IMR-90 (cell line): ENCODE measurements at regions not wholly inside any gene's neighbourhood (a gene's known extent, or its start where the extent isn't known, plus 50 kb on each side); places are given as distances from the start of the nearest gene placed in this dataset.

Experiments used
- ATAC-seq: fragments of 200-7000 bp; cut with Tn5 transposase; 2 replicates; pipeline ENCODE4 v1.9.1; 2020; ENCODE audit warnings: low read depth, mild to moderate bottlenecking, moderate library complexity
- BruUV-seq: library from RNA; stranded (reverse); fragments of 400-500 nt; replicated peaks from 2 replicates; lab custom pipeline; 2021; lab: Mats Ljungman, UMichigan
- CTCF ChIA-PET: fragments of 300-600 bp; formaldehyde crosslinking; extraction: SDS; loops from one replicate; lab custom pipeline; 2021; ENCODE audit warnings: antibody characterized with exemption; lab: Yijun Ruan, JAX
- POLR2A ChIA-PET: fragments of 300-600 bp; sonication (Branson Sonifier 250); formaldehyde crosslinking; loops from one replicate; lab custom pipeline; 2022; ENCODE audit warnings: antibody characterized with exemption; ENCODE audit not compliant: unreplicated experiment; lab: Charles Lee
- DNase-seq: peaks from one replicate; pipeline ENCODE4 v3.0.0; 2013
- H2AFZ ChIP-seq: replicated peaks from 2 replicates; pipeline ENCODE3; 2013; ENCODE audit warnings: low read length, mild to moderate bottlenecking; ENCODE audit not compliant: poor library complexity
- H2AK5ac ChIP-seq: 2 replicates; pipeline ENCODE4 v1.6.1; 2013; ENCODE audit warnings: low read depth, low read length, inconsistent platforms
- H2AK9ac ChIP-seq: replicated peaks from 2 replicates; pipeline ENCODE3; 2013; ENCODE audit warnings: mild to moderate bottlenecking, low read depth, low read length, moderate library complexity; ENCODE audit not compliant: poor library complexity
- H2BK120ac ChIP-seq: 2 replicates; pipeline ENCODE4 v1.6.1; 2013; ENCODE audit warnings: low read depth, low read length, inconsistent platforms
- H2BK15ac ChIP-seq: 3 replicates; pipeline ENCODE4 v1.6.1; 2013; ENCODE audit warnings: low read depth, low read length, inconsistent platforms
- H2BK20ac ChIP-seq: 2 replicates; pipeline ENCODE4 v1.6.1; 2013; ENCODE audit warnings: low read depth, mild to moderate bottlenecking, inconsistent platforms, low read length, moderate library complexity
- H2BK5ac ChIP-seq: 2 replicates; pipeline ENCODE4 v1.6.1; 2013; ENCODE audit warnings: mild to moderate bottlenecking, low read depth, low read length, inconsistent platforms; ENCODE audit not compliant: poor library complexity, severe bottlenecking
- H3K14ac ChIP-seq: replicated peaks from 2 replicates; pipeline ENCODE4 v1.6.1; 2013; ENCODE audit warnings: low read depth, low read length, inconsistent platforms
- H3K18ac ChIP-seq: 2 replicates; pipeline ENCODE4 v1.6.1; 2013; ENCODE audit warnings: low read depth, low read length, control low read depth
- H3K23ac ChIP-seq: 2 replicates; pipeline ENCODE4 v1.6.1; 2013; ENCODE audit warnings: low read depth, low read length, inconsistent platforms
- H3K27ac ChIP-seq: 2 replicates; pipeline ENCODE4 v1.5.1; 2013; ENCODE audit warnings: mild to moderate bottlenecking, control low read depth, low read length; ENCODE audit not compliant: insufficient read depth
- H3K27me3 ChIP-seq: 2 replicates; pipeline ENCODE4 v1.6.1; 2013; ENCODE audit warnings: low read length; ENCODE audit not compliant: control insufficient read depth, insufficient read depth
- H3K36me3 ChIP-seq: 2 replicates; pipeline ENCODE4 v1.6.1; 2013; ENCODE audit warnings: low read length, mixed read lengths; ENCODE audit not compliant: control insufficient read depth, insufficient read depth
- H3K4ac ChIP-seq: 2 replicates; pipeline ENCODE4 v1.6.1; 2013; ENCODE audit warnings: low read depth, low read length, inconsistent platforms
- H3K4me1 ChIP-seq: 2 replicates; pipeline ENCODE4 v1.6.1; 2013; ENCODE audit warnings: low read length, mixed read lengths; ENCODE audit not compliant: control insufficient read depth, insufficient read depth
- H3K4me2 ChIP-seq: 2 replicates; pipeline ENCODE4 v1.6.1; 2013; ENCODE audit warnings: low read depth, mild to moderate bottlenecking, control low read depth, low read length, moderate library complexity
- H3K4me3 ChIP-seq: 2 replicates; pipeline ENCODE4 v1.5.1; 2013; ENCODE audit warnings: low read depth, mild to moderate bottlenecking, control low read depth, low read length, moderate library complexity; ENCODE audit not compliant: insufficient read depth
- H3K56ac ChIP-seq: 2 replicates; pipeline ENCODE4 v1.6.1; 2013; ENCODE audit warnings: low read length, inconsistent platforms; ENCODE audit not compliant: insufficient read depth; ENCODE audit errors: extremely low read depth
- H3K79me1 ChIP-seq, 2 experiments: 2 replicates each; pipeline ENCODE4 v1.6.1; 2013; ENCODE audit warnings: low read length in 2 of 2, inconsistent platforms in 1 of 2, low read depth in 1 of 2
- H3K9ac ChIP-seq: 2 replicates; pipeline ENCODE4 v1.6.1; 2013; ENCODE audit warnings: low read depth, low read length, control low read depth
- H3K9me1 ChIP-seq: 2 replicates; pipeline ENCODE4 v1.6.1; 2013; ENCODE audit warnings: low read length, inconsistent platforms; ENCODE audit not compliant: insufficient read depth
- H3K9me3 ChIP-seq: 2 replicates; pipeline ENCODE4 v1.6.1; 2013; ENCODE audit warnings: low read length; ENCODE audit not compliant: control insufficient read depth, insufficient read depth
- H4K20me1 ChIP-seq: 2 replicates; pipeline ENCODE4 v1.6.1; 2013; ENCODE audit warnings: low read length, inconsistent platforms; ENCODE audit not compliant: insufficient read depth
- H4K5ac ChIP-seq: 2 replicates; pipeline ENCODE4 v1.6.1; 2013; ENCODE audit warnings: mild to moderate bottlenecking, low read depth, low read length, control low read depth
- H4K8ac ChIP-seq, 2 experiments: 2 replicates each; pipeline ENCODE4 v1.6.1; 2013; ENCODE audit warnings: low read depth in 2 of 2, low read length in 2 of 2, control low read depth in 1 of 2, inconsistent platforms in 1 of 2
- H4K91ac ChIP-seq: 2 replicates; pipeline ENCODE4 v1.6.1; 2013; ENCODE audit warnings: low read depth, low read length, inconsistent platforms; ENCODE audit not compliant: insufficient read depth
- BHLHE40 ChIP-seq: fragments of 150-350 bp; IDR thresholded peaks from 2 replicates; pipeline ENCODE4 v1.6.1; 2016; ENCODE audit warnings: mild to moderate bottlenecking, low read depth, low read length
- CEBPB ChIP-seq: IDR thresholded peaks from 2 replicates; pipeline ENCODE4 v1.6.1; 2012; ENCODE audit warnings: low read depth, low read length, improper control_type of control experiment
- CHD1 ChIP-seq: IDR thresholded peaks from 2 replicates; pipeline ENCODE4 v1.6.1; 2012; ENCODE audit warnings: low read depth, low read length, improper control_type of control experiment
- ELK1 ChIP-seq: fragments of 150-350 bp; IDR thresholded peaks from 2 replicates; pipeline ENCODE4 v1.6.1; 2016; ENCODE audit warnings: low read depth, mild to moderate bottlenecking, low read length, moderate library complexity, borderline replicate concordance
- FOS ChIP-seq: fragments of 150-350 bp; IDR thresholded peaks from 2 replicates; pipeline ENCODE4 v1.6.1; 2016; ENCODE audit warnings: low read depth, low read length
- MAFK ChIP-seq: IDR thresholded peaks from 2 replicates; pipeline ENCODE4 v1.6.1; 2012; ENCODE audit warnings: low read depth, low read length, improper control_type of control experiment
- MAZ ChIP-seq: IDR thresholded peaks from 2 replicates; pipeline ENCODE4 v1.6.1; 2012; ENCODE audit warnings: low read depth, mild to moderate bottlenecking, low read length, improper control_type of control experiment, moderate library complexity, borderline replicate concordance
- MXI1 ChIP-seq: IDR thresholded peaks from 2 replicates; pipeline ENCODE4 v1.6.1; 2012; ENCODE audit warnings: low read depth, mild to moderate bottlenecking, low read length, moderate library complexity, borderline replicate concordance
- NFE2L2 ChIP-seq: fragments of 150-350 bp; IDR thresholded peaks from 2 replicates; pipeline ENCODE4 v1.6.1; 2016; ENCODE audit warnings: low read depth, mild to moderate bottlenecking, low read length
- POLR2A ChIP-seq: IDR thresholded peaks from 2 replicates; pipeline ENCODE4 v1.6.1; 2012; ENCODE audit warnings: mild to moderate bottlenecking, low read depth, low read length
- RAD21 ChIP-seq: IDR thresholded peaks from 2 replicates; pipeline ENCODE4 v1.6.1; 2012; ENCODE audit warnings: low read length, improper control_type of control experiment
- RCOR1 ChIP-seq: IDR thresholded peaks from 2 replicates; pipeline ENCODE4 v1.6.1; 2012; ENCODE audit warnings: mild to moderate bottlenecking, low read length, improper control_type of control experiment; ENCODE audit not compliant: insufficient replicate concordance
- RFX5 ChIP-seq: IDR thresholded peaks from 2 replicates; pipeline ENCODE4 v1.8.0; 2012; ENCODE audit warnings: low read depth, mild to moderate bottlenecking, low read length, moderate library complexity
- SMC3 ChIP-seq: fragments of 150-350 bp; IDR thresholded peaks from 2 replicates; pipeline ENCODE4 v1.6.1; 2016; ENCODE audit warnings: low read depth, mild to moderate bottlenecking, antibody characterized with exemption, low read length, moderate library complexity
- USF2 ChIP-seq: fragments of 150-350 bp; IDR thresholded peaks from 2 replicates; pipeline ENCODE4 v1.6.1; 2017; ENCODE audit warnings: mild to moderate bottlenecking, antibody characterized with exemption, low read length, low read depth
- WGBS, 2 experiments: methylation state at CpG; one replicate each; pipeline versions ENCODE4 v1.1.5 to v1.1.7; 2013; ENCODE audit warnings: missing lambda C conversion rate in 2 of 2; ENCODE audit not compliant: insufficient read length in 1 of 2; ENCODE audit errors: extremely low coverage in 2 of 2; 5-methylcytosine and 5-hydroxymethylcytosine counted together
- dilution Hi-C: fragments of 300-500 bp; cut with HindIII; formaldehyde crosslinking; loops from one replicate; pipeline ENCODE4 v1.14.3; 2018; ENCODE audit warnings: low sequenced_read_pairs; ENCODE audit not compliant: unreplicated experiment
- in situ Hi-C: fragments of 300-500 bp; cut with MboI; formaldehyde crosslinking; loops from 3 replicates; pipeline ENCODE4 v1.14.3; 2019; ENCODE audit warnings: low sequenced_read_pairs, inconsistent platforms, mixed read lengths
- intact Hi-C: fragments of 100-400 bp; cut with micrococcal nuclease; formaldehyde crosslinking; loops from 2 replicates; pipeline ENCODE4 v1.10.0; 2022
- TF ChIP-seq, protein P1 (sequence below): conservative IDR thresholded peaks from 2 replicates; pipeline ENCODE4 v1.5.1; 2012; ENCODE audit warnings: mild to moderate bottlenecking, low read depth, low read length, improper control_type of control experiment

DNA sequence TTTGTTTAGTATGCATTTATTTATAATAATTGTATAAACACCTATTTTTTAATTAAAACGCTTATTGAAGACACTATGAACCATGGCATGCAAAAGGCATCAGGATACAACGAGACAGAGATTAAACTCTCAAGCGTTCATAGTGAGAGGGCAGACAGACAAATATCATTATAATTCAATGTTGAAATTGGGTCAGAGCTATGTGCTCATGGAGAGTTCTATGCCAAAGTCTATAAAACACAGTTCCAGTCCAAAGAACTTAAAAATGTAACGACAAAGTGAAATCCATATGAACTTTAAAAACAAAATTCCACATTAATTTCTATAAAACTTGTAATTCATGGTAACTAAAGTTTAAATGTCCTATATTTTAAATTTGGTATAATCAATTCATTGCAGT, 724.0 kb downstream of the LTN1 start:
- Histone ChIP-seq H2BK20ac (no peak overlapping the region), H2AFZ (no peak overlapping the region), H3K23ac (no peak overlapping the region), H3K9me1 (no peaks in the 10 kb centered on the region), H2AK5ac (no peak overlapping the region), H4K5ac (no peak overlapping the region), H3K27ac (no peak overlapping the region), H3K14ac (no peak overlapping the region), H2BK120ac (no peak overlapping the region), H2AK9ac (no peak overlapping the region), H3K4ac (no peak overlapping the region), H3K4me2 (no peak overlapping the region), H4K8ac (no peak overlapping the region), H3K79me1 (no peaks in the 10 kb centered on the region), H4K91ac (no peak overlapping the region), H3K9me3 (no peaks in the 10 kb centered on the region), H4K20me1 (no peaks in the 10 kb centered on the region), H3K9ac (no peak overlapping the region), H3K36me3 (no peaks in the 10 kb centered on the region), H3K27me3 (no peaks in the 10 kb centered on the region), H3K56ac (no peak overlapping the region), H2BK5ac (no peak overlapping the region), H3K4me1 (peaks cover 5% of the 10 kb centered on the region), H3K4me3 (no peak overlapping the region), H3K18ac (no peak overlapping the region), H2BK15ac (no peak overlapping the region)
- ATAC-seq, result no peak
- no CpG with 5 or more reads among the region's 4 CpGs for WGBS, 2 experiments
- no peak for TF ChIP-seq BHLHE40
- no peak for TF ChIP-seq NFE2L2
- TF ChIP-seq, protein P1, sequence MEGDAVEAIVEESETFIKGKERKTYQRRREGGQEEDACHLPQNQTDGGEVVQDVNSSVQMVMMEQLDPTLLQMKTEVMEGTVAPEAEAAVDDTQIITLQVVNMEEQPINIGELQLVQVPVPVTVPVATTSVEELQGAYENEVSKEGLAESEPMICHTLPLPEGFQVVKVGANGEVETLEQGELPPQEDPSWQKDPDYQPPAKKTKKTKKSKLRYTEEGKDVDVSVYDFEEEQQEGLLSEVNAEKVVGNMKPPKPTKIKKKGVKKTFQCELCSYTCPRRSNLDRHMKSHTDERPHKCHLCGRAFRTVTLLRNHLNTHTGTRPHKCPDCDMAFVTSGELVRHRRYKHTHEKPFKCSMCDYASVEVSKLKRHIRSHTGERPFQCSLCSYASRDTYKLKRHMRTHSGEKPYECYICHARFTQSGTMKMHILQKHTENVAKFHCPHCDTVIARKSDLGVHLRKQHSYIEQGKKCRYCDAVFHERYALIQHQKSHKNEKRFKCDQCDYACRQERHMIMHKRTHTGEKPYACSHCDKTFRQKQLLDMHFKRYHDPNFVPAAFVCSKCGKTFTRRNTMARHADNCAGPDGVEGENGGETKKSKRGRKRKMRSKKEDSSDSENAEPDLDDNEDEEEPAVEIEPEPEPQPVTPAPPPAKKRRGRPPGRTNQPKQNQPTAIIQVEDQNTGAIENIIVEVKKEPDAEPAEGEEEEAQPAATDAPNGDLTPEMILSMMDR, result no peak
- TF ChIP-seq RCOR1, result no peak
- TF ChIP-seq RFX5, result no peak
- TF ChIP-seq FOS, result no peak
- TF ChIP-seq USF2, result no peak
- no peak for TF ChIP-seq ELK1
- TF ChIP-seq MAZ, result no peak
- no peak for TF ChIP-seq CEBPB
- TF ChIP-seq POLR2A, result no peak
- no peak for TF ChIP-seq CHD1
- no peak for TF ChIP-seq SMC3
- TF ChIP-seq MAFK, result no peak
- no peak for TF ChIP-seq RAD21
- no peak for TF ChIP-seq MXI1
- no TSS peak for BruUV-seq
- intact Hi-C loops, result loop anchor here (10.0 kb wide), 1 partner anchor 64 kb away; no protein-coding TSS in a partner anchor
- DNase-seq, result no peak
- CTCF ChIA-PET, result no interaction called here
- dilution Hi-C loops, result no loop called here
- POLR2A ChIA-PET, result no interaction called here
- in situ Hi-C loops, result no loop called here
